ENCODE measurements at regions not wholly inside any gene's neighbourhood (a gene's known extent, or its start where the extent isn't known, plus 50 kb on each side); places are given as distances from the start of the nearest gene placed in this dataset.

- TF ChIP-seq CTCF (IDR thresholded peaks at IDR 0.05; ENCODE audit: poor library complexity, severe bottlenecking), result no peak
- Histone ChIP-seq H3K27ac (ENCODE audit: poor library complexity, severe bottlenecking) (no peak overlapping the region), H3K9me3 (ENCODE audit: severe bottlenecking) (no peaks in the 10 kb centered on the region), H3K36me3 (ENCODE audit: low read depth) (no peaks in the 10 kb centered on the region), H3K27me3 (ENCODE audit: insufficient read depth, poor library complexity, severe bottlenecking) (no peaks in the 10 kb centered on the region), H3K4me1 (ENCODE audit: insufficient read depth, poor library complexity, severe bottlenecking) (no peaks in the 10 kb centered on the region), H3K4me3 (ENCODE audit: severe bottlenecking) (no peak overlapping the region)
- ATAC-seq (ENCODE audit: low read depth) (no peak), DNase-seq (ENCODE audit: low spot score) (no peak)
These were observed 249.3 kb downstream of the CD83 start for GRCh38 chr6:14366872-14367271.

GRCh38 chr6:14367296-14367695 is 249.7 kb downstream of the CD83 start:
- Histone ChIP-seq H3K27ac (ENCODE audit: poor library complexity, severe bottlenecking) (no peak overlapping the region), H3K9me3 (ENCODE audit: severe bottlenecking) (no peaks in the 10 kb centered on the region), H3K27me3 (ENCODE audit: insufficient read depth, poor library complexity, severe bottlenecking) (no peaks in the 10 kb centered on the region), H3K4me1 (ENCODE audit: insufficient read depth, poor library complexity, severe bottlenecking) (no peaks in the 10 kb centered on the region), H3K4me3 (ENCODE audit: severe bottlenecking) (no peak overlapping the region), H3K36me3 (ENCODE audit: low read depth) (no peaks in the 10 kb centered on the region)
- DNase-seq (ENCODE audit: low spot score) (no peak), ATAC-seq (ENCODE audit: low read depth) (no peak)
- TF ChIP-seq CTCF (IDR thresholded peaks at IDR 0.05; ENCODE audit: poor library complexity, severe bottlenecking), result no peak

GRCh38 chr6:14369717-14370116 is 252.1 kb downstream of the CD83 start:
- no peaks in the 10 kb centered on the region for H3K9me3 ChIP-seq (ENCODE audit: severe bottlenecking)
- no peak for TF ChIP-seq CTCF (IDR thresholded peaks at IDR 0.05; ENCODE audit: poor library complexity, severe bottlenecking)
- no peak overlapping the region for H3K27ac ChIP-seq (ENCODE audit: poor library complexity, severe bottlenecking)
- DNase-seq (ENCODE audit: low spot score), result no peak
- no peaks in the 10 kb centered on the region for H3K27me3 ChIP-seq (ENCODE audit: insufficient read depth, poor library complexity, severe bottlenecking)
- no peaks in the 10 kb centered on the region for H3K4me1 ChIP-seq (ENCODE audit: insufficient read depth, poor library complexity, severe bottlenecking)
- ATAC-seq (ENCODE audit: low read depth), result no peak
- H3K4me3 ChIP-seq (ENCODE audit: severe bottlenecking), result no peak overlapping the region
- no peaks in the 10 kb centered on the region for H3K36me3 ChIP-seq (ENCODE audit: low read depth)

GRCh38 chr6:14371530-14371929 is 254.0 kb downstream of the CD83 start:
- no peaks in the 10 kb centered on the region for H3K9me3 ChIP-seq (ENCODE audit: severe bottlenecking)
- DNase-seq (ENCODE audit: low spot score), result no peak

More at GRCh38 chr6:14371530-14371929, 254.0 kb downstream of the CD83 start:
- no peaks in the 10 kb centered on the region for H3K36me3 ChIP-seq (ENCODE audit: low read depth)
- H3K27ac ChIP-seq (ENCODE audit: poor library complexity, severe bottlenecking), result no peak overlapping the region
- H3K4me3 ChIP-seq (ENCODE audit: severe bottlenecking), result no peak overlapping the region
- H3K4me1 ChIP-seq (ENCODE audit: insufficient read depth, poor library complexity, severe bottlenecking), result no peaks in the 10 kb centered on the region
- no peak for TF ChIP-seq CTCF (IDR thresholded peaks at IDR 0.05; ENCODE audit: poor library complexity, severe bottlenecking)
- no peaks in the 10 kb centered on the region for H3K27me3 ChIP-seq (ENCODE audit: insufficient read depth, poor library complexity, severe bottlenecking)
- ATAC-seq (ENCODE audit: low read depth), result no peak
